ENCODE measurements at regions not wholly inside any gene's neighbourhood (a gene's known extent, or its start where the extent isn't known, plus 50 kb on each side); places are given as distances from the start of the nearest gene placed in this dataset.

GRCh38 chr5:79850941-79851340 is 140.1 kb downstream of the MTX3 start:
- no peak overlapping the region for H2BK12ac ChIP-seq (ENCODE audit: low read depth, low read length)
- no peaks in the 10 kb centered on the region for H3K36me3 ChIP-seq (ENCODE audit: control insufficient read depth in 2 of 4, insufficient read depth in 4 of 4, low read length in 3 of 4)
- H4K20me1 ChIP-seq (replicated peaks in 1 of 2; ENCODE audit: control insufficient read depth in 1 of 2, insufficient read depth in 2 of 2, low read length in 2 of 2) = no peaks in the 10 kb centered on the region
- H3K56ac ChIP-seq (replicated peaks; ENCODE audit: insufficient read length, low read depth, low read length) = no peak overlapping the region
- no peak overlapping the region for H3K18ac ChIP-seq (ENCODE audit: extremely low read depth, low read length)
- H3K27ac ChIP-seq (ENCODE audit: low read depth, low read length) = no peak overlapping the region
- H3K23me2 ChIP-seq (ENCODE audit: low read depth, low read length) = no peaks in the 10 kb centered on the region
- no peak overlapping the region for H2BK15ac ChIP-seq (ENCODE audit: low read length)
- H3K4me3 ChIP-seq (ENCODE audit: extremely low read depth in 1 of 4, insufficient read depth in 2 of 4, low read depth in 3 of 4, low read length in 4 of 4) = no peak overlapping the region
- H3K79me1 ChIP-seq (ENCODE audit: low read depth, low read length) = no peaks in the 10 kb centered on the region
- TF ChIP-seq POLR2A (IDR thresholded peaks at IDR 0.05; ENCODE audit: control extremely low read depth in 1 of 2, low read depth in 2 of 2, low read length in 2 of 2) (no peak), CBX5 (IDR thresholded peaks at IDR 0.05; ENCODE audit: low read depth, low read length) (no peak), POLR2AphosphoS5 (IDR thresholded peaks at IDR 0.05; ENCODE audit: low read depth, low read length) (no peak), SAP30 (IDR thresholded peaks at IDR 0.05; ENCODE audit: insufficient read depth, insufficient replicate concordance, low read length) (no peak), POU5F1 (IDR thresholded peaks at IDR 0.05; ENCODE audit: low read depth, low read length) (no peak), CHD1 (IDR thresholded peaks at IDR 0.05; ENCODE audit: low read depth, low read length) (no peak), RXRA (IDR thresholded peaks at IDR 0.05; ENCODE audit: insufficient read depth, low read depth, low read length) (no peak), TCF12 (IDR thresholded peaks at IDR 0.05; ENCODE audit: low read depth, low read length) (no peak)
- H4K5ac ChIP-seq (ENCODE audit: insufficient read length, low read depth, low read length) = no peak overlapping the region
- no peaks in the 10 kb centered on the region for H3K4me1 ChIP-seq (replicated peaks in 1 of 4; ENCODE audit: control insufficient read depth in 3 of 4, insufficient read depth in 4 of 4, low read length in 3 of 4)
- H3K9ac ChIP-seq (replicated peaks in 1 of 4; ENCODE audit: extremely low read depth in 1 of 4, low read depth in 3 of 4, low read length in 3 of 4) = no peak overlapping the region
- no peak overlapping the region for H3K4ac ChIP-seq (replicated peaks; ENCODE audit: insufficient read length, low read depth, low read length)
- no peaks in the 10 kb centered on the region for H3K9me3 ChIP-seq (ENCODE audit: insufficient read depth in 2 of 2, low read depth in 1 of 2, low read length in 1 of 2)
- H4K8ac ChIP-seq (ENCODE audit: extremely low read depth, insufficient read depth, low read length) = no peak overlapping the region; the same call in 1 of the 2 replicates
- no peak overlapping the region for H2AK5ac ChIP-seq (ENCODE audit: low read depth, low read length)
- ChIA-PET POLR2A (ENCODE audit: partially characterized antibody) (no interaction called here), CTCF (ENCODE audit: partially characterized antibody) (interaction anchor here (1.9 kb wide), 2 partner anchors 22 to 77 kb away, joined by 4 to 5 read pairs; no protein-coding TSS in a partner anchor)
- H2AFZ ChIP-seq (ENCODE audit: low read length) = no peak overlapping the region
- H3K79me2 ChIP-seq (ENCODE audit: control insufficient read depth in 1 of 2, insufficient read depth in 2 of 2, low read length in 2 of 2) = no peaks in the 10 kb centered on the region
- H4K91ac ChIP-seq (replicated peaks; ENCODE audit: insufficient read length, low read length) = no peak overlapping the region
- no peak overlapping the region for H3K14ac ChIP-seq (ENCODE audit: insufficient read length)
- WGBS, 2 experiments (ENCODE audit: extremely low coverage in 1 of 2, insufficient coverage in 1 of 2, insufficient read length in 1 of 2, insufficient replicate concordance in 2 of 2, low coverage in 1 of 2, low lambda C conversion rate in 2 of 2, missing lambda C conversion rate in 1 of 2) = 99% methylated on average over 5 of the region's 5 CpGs; no CpG with 5 or more reads in 1 of the 2 experiments
- H2BK20ac ChIP-seq (ENCODE audit: low read length) = no peak overlapping the region
- no peaks in the 10 kb centered on the region for H3K27me3 ChIP-seq (replicated peaks in 1 of 4; ENCODE audit: control insufficient read depth in 3 of 4, extremely low read depth in 1 of 4, insufficient read depth in 3 of 4, low read length in 3 of 4)
- H3K4me2 ChIP-seq (ENCODE audit: insufficient read depth in 1 of 2, low read depth in 2 of 2, low read length in 2 of 2) = no peak overlapping the region
- no peak overlapping the region for H3K23ac ChIP-seq (ENCODE audit: insufficient read length)
- no peak for DNase-seq (ENCODE audit: low read depth in 1 of 2, low spot score in 2 of 2)
- no peak overlapping the region for H2BK120ac ChIP-seq (replicated peaks; ENCODE audit: low read depth, low read length)
- no peak for FAIRE-seq
- H2BK5ac ChIP-seq (ENCODE audit: low read depth, low read length) = no peak overlapping the region
